ENCODE measurements at regions not wholly inside any gene's neighbourhood (a gene's known extent, or its start where the extent isn't known, plus 50 kb on each side); places are given as distances from the start of the nearest gene placed in this dataset.

DNA sequence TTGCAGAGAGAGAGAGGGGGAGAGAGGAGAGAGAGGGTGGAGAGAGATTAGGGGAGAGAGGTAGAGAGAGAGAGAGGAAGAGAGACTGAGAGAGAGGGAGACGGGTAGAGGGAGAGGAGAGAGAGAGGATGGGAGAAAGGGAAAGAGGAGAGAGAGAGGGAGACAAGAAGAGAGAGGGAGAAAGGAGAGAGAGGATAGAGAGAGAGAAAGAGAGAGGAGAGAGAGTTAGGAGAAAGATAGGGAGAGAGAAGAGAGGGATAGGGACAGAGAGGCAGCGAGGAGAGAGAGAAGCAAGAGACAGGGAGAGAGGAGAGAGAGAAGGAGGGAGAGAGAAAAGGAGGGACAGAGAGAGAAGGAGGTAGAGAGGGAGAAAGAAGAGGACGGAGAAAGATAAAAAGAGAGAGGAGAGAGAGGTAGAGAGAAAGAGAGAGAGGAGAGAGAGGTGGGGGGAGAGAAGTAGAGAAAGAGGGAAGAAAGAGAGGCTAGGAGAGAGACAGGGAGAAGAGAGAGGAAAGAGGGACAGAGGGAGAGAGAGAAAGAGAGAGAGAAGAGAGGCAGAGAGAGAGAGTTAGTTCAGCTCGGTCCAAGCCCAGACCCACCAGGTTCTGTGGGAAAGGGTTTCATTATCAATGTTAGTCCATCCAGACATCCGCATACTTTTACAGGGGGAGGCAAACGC, 399.3 kb downstream of the ZSWIM6 start:
- H3K4me3 ChIP-seq (ENCODE audit: low read depth, low read length): no peak overlapping the region
- TF ChIP-seq CTCF (IDR thresholded peaks at IDR 0.05; ENCODE audit: low read depth, low read length): no peak

DNA sequence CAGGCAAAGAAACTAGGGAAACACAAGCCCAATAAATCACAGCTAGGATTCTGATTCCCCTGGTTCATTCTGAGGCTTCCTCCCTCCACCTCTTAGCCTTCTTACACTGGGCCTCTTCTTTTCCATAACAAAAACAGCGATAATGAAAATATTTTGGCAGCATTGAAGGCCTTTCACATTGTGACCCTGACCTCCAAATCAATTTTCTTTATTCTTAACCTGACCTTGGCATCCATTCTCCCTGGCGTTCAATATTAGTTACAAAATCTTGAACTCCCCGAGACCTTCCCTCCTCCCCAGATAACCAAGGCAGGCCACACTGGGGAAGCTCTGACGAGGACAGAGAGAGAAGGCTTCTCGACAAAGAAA, 399.9 kb downstream of the ZSWIM6 start:
- TF ChIP-seq CTCF (IDR thresholded peaks at IDR 0.05; ENCODE audit: low read depth, low read length): no peak
- no peak overlapping the region for H3K4me3 ChIP-seq (ENCODE audit: low read depth, low read length)

- no peak for TF ChIP-seq CTCF (IDR thresholded peaks at IDR 0.05; ENCODE audit: low read depth, low read length)
- H3K4me3 ChIP-seq (ENCODE audit: low read depth, low read length): no peak overlapping the region
Measured at GRCh38 chr5:61732369-61732768, 400.3 kb downstream of the ZSWIM6 start.

GRCh38 chr5:61732796-61733195, 400.7 kb downstream of the ZSWIM6 start:
- no peak for TF ChIP-seq CTCF (IDR thresholded peaks at IDR 0.05; ENCODE audit: low read depth, low read length)
- H3K4me3 ChIP-seq (ENCODE audit: low read depth, low read length): no peak overlapping the region

GRCh38 chr5:61734001-61734400, 401.9 kb downstream of the ZSWIM6 start:
- TF ChIP-seq CTCF (IDR thresholded peaks at IDR 0.05; ENCODE audit: low read depth, low read length): no peak
- H3K4me3 ChIP-seq (ENCODE audit: low read depth, low read length): no peak overlapping the region

GRCh38 chr5:61734966-61735365, 402.9 kb downstream of the ZSWIM6 start:
- TF ChIP-seq CTCF (IDR thresholded peaks at IDR 0.05; ENCODE audit: low read depth, low read length): no peak
- H3K4me3 ChIP-seq (ENCODE audit: low read depth, low read length): no peak overlapping the region

DNA sequence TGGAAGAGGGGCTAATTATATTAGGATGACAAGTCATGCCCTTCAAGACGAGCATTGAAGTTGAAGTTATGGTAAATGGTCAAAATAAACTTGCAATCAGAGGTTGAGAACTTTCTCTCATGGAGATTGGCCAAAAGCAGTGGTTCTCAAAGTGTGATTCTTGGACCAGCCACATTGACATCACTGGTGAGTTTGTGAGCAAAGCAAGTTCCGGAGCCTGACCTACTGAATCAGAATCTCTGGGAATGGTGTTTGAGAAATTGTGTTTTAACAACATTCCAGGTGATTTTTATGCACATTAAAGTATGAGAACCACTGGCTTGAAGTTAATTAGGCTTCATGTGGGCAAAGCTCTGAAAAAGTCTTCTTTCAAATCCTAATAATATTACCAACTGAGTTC, 403.5 kb downstream of the ZSWIM6 start:
- no peak for TF ChIP-seq CTCF (IDR thresholded peaks at IDR 0.05; ENCODE audit: low read depth, low read length)
- no peak overlapping the region for H3K4me3 ChIP-seq (ENCODE audit: low read depth, low read length)

All from WI38 (cell line).